ENCODE measurements at regions not wholly inside any gene's neighbourhood (a gene's known extent, or its start where the extent isn't known, plus 50 kb on each side); places are given as distances from the start of the nearest gene placed in this dataset.

DNA sequence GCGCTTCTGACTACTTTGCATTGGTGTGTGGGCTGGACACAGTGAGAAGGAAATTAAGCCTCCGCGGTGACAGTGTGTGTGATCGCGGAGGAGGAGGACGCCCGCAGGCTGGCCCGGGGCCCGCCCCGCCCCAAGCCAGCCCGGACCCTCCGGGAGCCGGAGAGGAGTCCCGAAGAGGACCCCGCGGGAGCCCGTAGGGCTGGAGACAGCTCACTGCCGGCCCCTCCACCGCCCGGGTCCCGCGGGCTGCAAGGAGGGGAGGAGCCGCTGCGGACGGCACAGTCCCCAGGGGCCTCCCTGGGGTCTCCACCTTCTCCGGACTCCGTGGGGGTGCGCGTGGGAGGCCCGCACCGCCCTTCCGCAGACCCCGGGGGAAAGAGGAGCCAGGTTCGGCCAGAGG, 146.4 kb upstream of the ERCC6L2 start:
- ChIA-PET CTCF (no interaction called here), POLR2A (no interaction called here)
- no peaks in the 10 kb centered on the region for H3K9me3 ChIP-seq (ENCODE audit: control insufficient read depth, insufficient read depth, low read depth, low read length)
- H3K27ac ChIP-seq (ENCODE audit: extremely low read depth, low read depth, low read length): no peak overlapping the region
- H3K36me3 ChIP-seq (ENCODE audit: control insufficient read depth in 2 of 2, insufficient read depth in 1 of 2, low read length in 2 of 2): no peaks in the 10 kb centered on the region
- H3K4me1 ChIP-seq (ENCODE audit: control insufficient read depth, insufficient read depth, low read length): peaks cover 9% of the 10 kb centered on the region
- TF ChIP-seq ZNF664 (tag by site-specific recombination; IDR thresholded peaks at IDR 0.05) (no peak), ZNF521 (tag by site-specific recombination; IDR thresholded peaks at IDR 0.05) (no peak)
- H3K4me3 ChIP-seq (ENCODE audit: low read depth, low read length): no peak overlapping the region

DNA sequence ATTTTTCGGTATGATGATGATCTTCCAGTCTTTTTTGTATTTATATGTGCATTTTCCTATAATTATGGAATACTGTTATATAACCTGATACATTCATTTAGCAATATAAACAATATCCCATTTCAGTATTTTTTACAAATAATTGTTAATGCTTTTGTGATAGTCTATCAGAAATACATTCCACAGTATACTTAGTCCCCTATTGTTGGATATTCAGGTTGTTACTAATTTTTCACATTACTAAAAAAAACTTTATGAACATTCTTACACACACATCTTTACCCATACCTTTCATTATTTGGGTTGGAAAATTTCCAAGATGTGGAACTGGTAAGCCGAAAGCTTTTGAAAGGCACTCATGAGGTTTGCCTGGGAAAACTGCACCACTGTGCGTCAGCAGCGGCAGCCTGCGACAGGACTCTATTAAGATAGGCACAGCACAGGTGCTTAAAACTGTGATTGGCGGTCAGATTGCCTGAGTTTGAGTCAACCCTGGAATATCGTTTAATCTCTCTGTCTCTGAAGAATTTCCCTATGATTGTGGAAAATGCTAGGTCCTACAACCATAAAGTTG, 147.5 kb upstream of the ERCC6L2 start:
- no peak for TF ChIP-seq KLF10 (tag by site-specific recombination; IDR thresholded peaks at IDR 0.05)
- TF ChIP-seq MZF1 (tag by site-specific recombination; IDR thresholded peaks at IDR 0.05; ENCODE audit: borderline replicate concordance): peak; percentile 98
- TF ChIP-seq, protein P1, sequence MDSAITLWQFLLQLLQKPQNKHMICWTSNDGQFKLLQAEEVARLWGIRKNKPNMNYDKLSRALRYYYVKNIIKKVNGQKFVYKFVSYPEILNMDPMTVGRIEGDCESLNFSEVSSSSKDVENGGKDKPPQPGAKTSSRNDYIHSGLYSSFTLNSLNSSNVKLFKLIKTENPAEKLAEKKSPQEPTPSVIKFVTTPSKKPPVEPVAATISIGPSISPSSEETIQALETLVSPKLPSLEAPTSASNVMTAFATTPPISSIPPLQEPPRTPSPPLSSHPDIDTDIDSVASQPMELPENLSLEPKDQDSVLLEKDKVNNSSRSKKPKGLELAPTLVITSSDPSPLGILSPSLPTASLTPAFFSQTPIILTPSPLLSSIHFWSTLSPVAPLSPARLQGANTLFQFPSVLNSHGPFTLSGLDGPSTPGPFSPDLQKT (IDR thresholded peaks at IDR 0.05; ENCODE audit: borderline replicate concordance, low read depth, low read length): no peak
- TF ChIP-seq, protein P2, sequence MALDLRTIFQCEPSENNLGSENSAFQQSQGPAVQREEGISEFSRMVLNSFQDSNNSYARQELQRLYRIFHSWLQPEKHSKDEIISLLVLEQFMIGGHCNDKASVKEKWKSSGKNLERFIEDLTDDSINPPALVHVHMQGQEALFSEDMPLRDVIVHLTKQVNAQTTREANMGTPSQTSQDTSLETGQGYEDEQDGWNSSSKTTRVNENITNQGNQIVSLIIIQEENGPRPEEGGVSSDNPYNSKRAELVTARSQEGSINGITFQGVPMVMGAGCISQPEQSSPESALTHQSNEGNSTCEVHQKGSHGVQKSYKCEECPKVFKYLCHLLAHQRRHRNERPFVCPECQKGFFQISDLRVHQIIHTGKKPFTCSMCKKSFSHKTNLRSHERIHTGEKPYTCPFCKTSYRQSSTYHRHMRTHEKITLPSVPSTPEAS (tag by site-specific recombination; IDR thresholded peaks at IDR 0.05): no peak
- no peak for TF ChIP-seq ZSCAN30 (tag by site-specific recombination; IDR thresholded peaks at IDR 0.05)
- TF ChIP-seq OSR2 (tag by site-specific recombination; IDR thresholded peaks at IDR 0.05): 0 out of 2 replicates have a peak, but pooled peaks have one; percentile 12
- TF ChIP-seq ZNF530 (tag by site-specific recombination; IDR thresholded peaks at IDR 0.05; ENCODE audit: low read depth): no peak
- no peak for TF ChIP-seq ZNF341 (tag by site-specific recombination; IDR thresholded peaks at IDR 0.05; ENCODE audit: low read depth)
- TF ChIP-seq, protein P3, sequence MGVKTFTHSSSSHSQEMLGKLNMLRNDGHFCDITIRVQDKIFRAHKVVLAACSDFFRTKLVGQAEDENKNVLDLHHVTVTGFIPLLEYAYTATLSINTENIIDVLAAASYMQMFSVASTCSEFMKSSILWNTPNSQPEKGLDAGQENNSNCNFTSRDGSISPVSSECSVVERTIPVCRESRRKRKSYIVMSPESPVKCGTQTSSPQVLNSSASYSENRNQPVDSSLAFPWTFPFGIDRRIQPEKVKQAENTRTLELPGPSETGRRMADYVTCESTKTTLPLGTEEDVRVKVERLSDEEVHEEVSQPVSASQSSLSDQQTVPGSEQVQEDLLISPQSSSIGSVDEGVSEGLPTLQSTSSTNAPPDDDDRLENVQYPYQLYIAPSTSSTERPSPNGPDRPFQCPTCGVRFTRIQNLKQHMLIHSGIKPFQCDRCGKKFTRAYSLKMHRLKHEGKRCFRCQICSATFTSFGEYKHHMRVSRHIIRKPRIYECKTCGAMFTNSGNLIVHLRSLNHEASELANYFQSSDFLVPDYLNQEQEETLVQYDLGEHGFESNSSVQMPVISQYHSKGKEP (tag by site-specific recombination; IDR thresholded peaks at IDR 0.05): peak; percentile 20; the same call in 1 of the 2 replicates
- H3K9me3 ChIP-seq (ENCODE audit: control insufficient read depth, insufficient read depth, low read depth, low read length): no peaks in the 10 kb centered on the region
- no peaks in the 10 kb centered on the region for H3K36me3 ChIP-seq (ENCODE audit: control insufficient read depth in 2 of 2, insufficient read depth in 1 of 2, low read length in 2 of 2)
- peaks cover 5% of the 10 kb centered on the region for H3K4me1 ChIP-seq (ENCODE audit: control insufficient read depth, insufficient read depth, low read length)
- H3K4me3 ChIP-seq (ENCODE audit: low read depth, low read length): no peak overlapping the region
- no peak overlapping the region for H3K27ac ChIP-seq (ENCODE audit: extremely low read depth, low read depth, low read length)
- CTCF ChIA-PET: interaction anchor here (0.7 to 2.1 kb wide), 8 partner anchors 8 to 345 kb away, joined by 3 to 10 read pairs (median 4); no protein-coding TSS in a partner anchor
- POLR2A ChIA-PET: no interaction called here

DNA sequence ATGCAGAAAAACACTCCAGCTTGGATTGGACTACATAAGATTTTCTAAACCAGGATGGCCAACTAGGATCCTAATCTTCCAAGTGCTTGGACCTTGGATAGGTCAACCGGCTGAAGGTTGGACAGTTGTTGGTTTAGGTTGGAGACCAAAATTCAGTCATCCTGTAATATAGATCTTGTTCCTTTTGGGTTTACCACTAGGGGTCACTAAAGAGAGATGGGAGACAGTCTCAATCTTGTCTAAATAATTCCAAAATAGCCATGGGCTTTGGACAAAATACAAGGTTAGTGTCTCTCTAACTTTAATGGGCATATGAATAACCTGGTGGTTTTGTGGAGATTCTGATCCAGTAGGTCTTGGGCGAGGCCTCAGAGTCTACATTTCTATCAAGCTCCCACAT, 148.7 kb upstream of the ERCC6L2 start:
- ChIA-PET POLR2A (interaction anchor here (0.6 kb wide), 1 partner anchor 1906 kb away, joined by 6 read pairs; the partner anchor contains the start of gene TSTD2), CTCF (interaction anchor here (0.5 to 2.1 kb wide), 23 partner anchors 9 to 665 kb away, joined by 3 to 12 read pairs (median 4); no protein-coding TSS in a partner anchor)
- H3K27ac ChIP-seq (ENCODE audit: extremely low read depth, low read depth, low read length): no peak overlapping the region; the same call in 1 of the 2 replicates
- no peaks in the 10 kb centered on the region for H3K9me3 ChIP-seq (ENCODE audit: control insufficient read depth, insufficient read depth, low read depth, low read length)
- no peaks in the 10 kb centered on the region for H3K36me3 ChIP-seq (ENCODE audit: control insufficient read depth in 2 of 2, insufficient read depth in 1 of 2, low read length in 2 of 2)
- TF ChIP-seq, protein P4, sequence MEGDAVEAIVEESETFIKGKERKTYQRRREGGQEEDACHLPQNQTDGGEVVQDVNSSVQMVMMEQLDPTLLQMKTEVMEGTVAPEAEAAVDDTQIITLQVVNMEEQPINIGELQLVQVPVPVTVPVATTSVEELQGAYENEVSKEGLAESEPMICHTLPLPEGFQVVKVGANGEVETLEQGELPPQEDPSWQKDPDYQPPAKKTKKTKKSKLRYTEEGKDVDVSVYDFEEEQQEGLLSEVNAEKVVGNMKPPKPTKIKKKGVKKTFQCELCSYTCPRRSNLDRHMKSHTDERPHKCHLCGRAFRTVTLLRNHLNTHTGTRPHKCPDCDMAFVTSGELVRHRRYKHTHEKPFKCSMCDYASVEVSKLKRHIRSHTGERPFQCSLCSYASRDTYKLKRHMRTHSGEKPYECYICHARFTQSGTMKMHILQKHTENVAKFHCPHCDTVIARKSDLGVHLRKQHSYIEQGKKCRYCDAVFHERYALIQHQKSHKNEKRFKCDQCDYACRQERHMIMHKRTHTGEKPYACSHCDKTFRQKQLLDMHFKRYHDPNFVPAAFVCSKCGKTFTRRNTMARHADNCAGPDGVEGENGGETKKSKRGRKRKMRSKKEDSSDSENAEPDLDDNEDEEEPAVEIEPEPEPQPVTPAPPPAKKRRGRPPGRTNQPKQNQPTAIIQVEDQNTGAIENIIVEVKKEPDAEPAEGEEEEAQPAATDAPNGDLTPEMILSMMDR (tag by site-specific recombination; IDR thresholded peaks at IDR 0.05): peak; percentile 17; the same call in 1 of the 2 replicates
- TF ChIP-seq, protein P5, sequence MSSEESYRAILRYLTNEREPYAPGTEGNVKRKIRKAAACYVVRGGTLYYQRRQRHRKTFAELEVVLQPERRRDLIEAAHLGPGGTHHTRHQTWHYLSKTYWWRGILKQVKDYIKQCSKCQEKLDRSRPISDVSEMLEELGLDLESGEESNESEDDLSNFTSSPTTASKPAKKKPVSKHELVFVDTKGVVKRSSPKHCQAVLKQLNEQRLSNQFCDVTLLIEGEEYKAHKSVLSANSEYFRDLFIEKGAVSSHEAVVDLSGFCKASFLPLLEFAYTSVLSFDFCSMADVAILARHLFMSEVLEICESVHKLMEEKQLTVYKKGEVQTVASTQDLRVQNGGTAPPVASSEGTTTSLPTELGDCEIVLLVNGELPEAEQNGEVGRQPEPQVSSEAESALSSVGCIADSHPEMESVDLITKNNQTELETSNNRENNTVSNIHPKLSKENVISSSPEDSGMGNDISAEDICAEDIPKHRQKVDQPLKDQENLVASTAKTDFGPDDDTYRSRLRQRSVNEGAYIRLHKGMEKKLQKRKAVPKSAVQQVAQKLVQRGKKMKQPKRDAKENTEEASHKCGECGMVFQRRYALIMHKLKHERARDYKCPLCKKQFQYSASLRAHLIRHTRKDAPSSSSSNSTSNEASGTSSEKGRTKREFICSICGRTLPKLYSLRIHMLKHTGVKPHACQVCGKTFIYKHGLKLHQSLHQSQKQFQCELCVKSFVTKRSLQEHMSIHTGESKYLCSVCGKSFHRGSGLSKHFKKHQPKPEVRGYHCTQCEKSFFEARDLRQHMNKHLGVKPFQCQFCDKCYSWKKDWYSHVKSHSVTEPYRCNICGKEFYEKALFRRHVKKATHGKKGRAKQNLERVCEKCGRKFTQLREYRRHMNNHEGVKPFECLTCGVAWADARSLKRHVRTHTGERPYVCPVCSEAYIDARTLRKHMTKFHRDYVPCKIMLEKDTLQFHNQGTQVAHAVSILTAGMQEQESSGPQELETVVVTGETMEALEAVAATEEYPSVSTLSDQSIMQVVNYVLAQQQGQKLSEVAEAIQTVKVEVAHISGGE (tag by site-specific recombination; conservative IDR thresholded peaks at IDR 0.05; ENCODE audit: low read depth): no peak
- TF ChIP-seq ZNF654 (tag by site-specific recombination; IDR thresholded peaks at IDR 0.05; ENCODE audit: low read depth) (peak; percentile 43), ZNF776 (tag by site-specific recombination; IDR thresholded peaks at IDR 0.05; ENCODE audit: borderline replicate concordance) (no peak), ZNF433 (tag by site-specific recombination; IDR thresholded peaks at IDR 0.05; ENCODE audit: low read depth) (no peak), HOXC10 (CRISPR knock-in tag; IDR thresholded peaks at IDR 0.05) (no peak)
- TF ChIP-seq, protein P6, sequence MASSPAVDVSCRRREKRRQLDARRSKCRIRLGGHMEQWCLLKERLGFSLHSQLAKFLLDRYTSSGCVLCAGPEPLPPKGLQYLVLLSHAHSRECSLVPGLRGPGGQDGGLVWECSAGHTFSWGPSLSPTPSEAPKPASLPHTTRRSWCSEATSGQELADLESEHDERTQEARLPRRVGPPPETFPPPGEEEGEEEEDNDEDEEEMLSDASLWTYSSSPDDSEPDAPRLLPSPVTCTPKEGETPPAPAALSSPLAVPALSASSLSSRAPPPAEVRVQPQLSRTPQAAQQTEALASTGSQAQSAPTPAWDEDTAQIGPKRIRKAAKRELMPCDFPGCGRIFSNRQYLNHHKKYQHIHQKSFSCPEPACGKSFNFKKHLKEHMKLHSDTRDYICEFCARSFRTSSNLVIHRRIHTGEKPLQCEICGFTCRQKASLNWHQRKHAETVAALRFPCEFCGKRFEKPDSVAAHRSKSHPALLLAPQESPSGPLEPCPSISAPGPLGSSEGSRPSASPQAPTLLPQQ (tag by site-specific recombination; IDR thresholded peaks at IDR 0.05): no peak
- peaks cover 7% of the 10 kb centered on the region for H3K4me1 ChIP-seq (ENCODE audit: control insufficient read depth, insufficient read depth, low read length)
- no peak overlapping the region for H3K4me3 ChIP-seq (ENCODE audit: low read depth, low read length)
